Progenitor cell of endocrine pancreas (in vitro differentiated cells): ENCODE measurements at regions not wholly inside any gene's neighbourhood (a gene's known extent, or its start where the extent isn't known, plus 50 kb on each side); places are given as distances from the start of the nearest gene placed in this dataset.
"Not testable (repeated sequence)": the region's sequence is repeated elsewhere in the genome, so short reads cannot be mapped to it uniquely, and the experiment has no call there.

Source experiments
- DNase-seq: peaks from one replicate; pipeline ENCODE4 v3.0.0; 2021; ENCODE audit warnings: low spot score; ENCODE audit not compliant: unreplicated experiment
- H3K27ac Mint-ChIP-seq: 2 replicates; pipeline ENCODE4 v1.8.0; 2021; ENCODE audit warnings: mild to moderate bottlenecking, moderate library complexity, mixed read lengths
- H3K27me3 Mint-ChIP-seq: 2 replicates; pipeline ENCODE4 v1.8.0; 2021; ENCODE audit warnings: mixed read lengths
- H3K36me3 Mint-ChIP-seq: 2 replicates; pipeline ENCODE4 v1.8.0; 2022; ENCODE audit warnings: mixed read lengths; ENCODE audit not compliant: insufficient read depth
- H3K4me1 Mint-ChIP-seq: 2 replicates; pipeline ENCODE4 v1.8.0; 2021; ENCODE audit warnings: low read depth, mixed read lengths
- H3K4me3 Mint-ChIP-seq: 2 replicates; pipeline ENCODE4 v1.8.0; 2021; ENCODE audit warnings: low read depth, mild to moderate bottlenecking, moderate library complexity, mixed read lengths
- H3K9me3 Mint-ChIP-seq: 2 replicates; pipeline ENCODE4 v1.8.0; 2021; ENCODE audit warnings: low read depth, mixed read lengths
- TF ChIP-seq, protein P1 (sequence below): fragments of 200-600 bp; sonication (generic); IDR thresholded peaks from one replicate; pipeline ENCODE4 v1.5.0; 2021; ENCODE audit warnings: antibody characterized with exemption, mild to moderate bottlenecking; ENCODE audit not compliant: unreplicated experiment

DNA sequence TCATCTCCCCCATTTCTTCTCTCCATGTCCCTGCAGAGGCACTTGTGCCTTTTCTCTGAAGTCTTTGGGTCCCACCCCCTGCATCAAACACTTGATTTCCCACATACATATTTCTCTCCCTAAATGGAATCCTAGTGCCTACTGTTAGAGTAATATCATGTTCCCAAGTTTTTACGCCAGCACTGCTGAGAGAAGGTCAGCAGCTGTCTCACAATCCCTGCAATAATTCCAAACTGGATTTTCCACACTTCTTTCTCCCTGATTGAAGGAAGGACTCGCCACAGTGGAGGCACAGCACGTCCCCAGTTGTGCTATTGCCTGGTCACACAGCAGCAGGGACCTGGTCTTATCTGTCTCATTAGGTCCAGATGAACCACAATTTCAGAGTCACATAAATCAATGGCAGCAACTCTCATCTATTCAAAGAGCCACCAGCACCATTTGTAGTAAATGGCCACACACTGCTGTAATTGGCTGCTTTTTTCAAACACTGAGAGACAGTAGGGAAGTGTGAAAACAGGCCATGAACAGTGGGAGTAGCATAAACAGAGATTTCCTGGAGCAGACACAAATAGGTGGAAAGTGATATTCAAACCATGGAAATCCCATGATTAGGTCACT lies 605.5 kb downstream of the XPNPEP1 start:
- Mint-ChIP-seq H3K27me3 (no peaks in the 10 kb centered on the region), H3K4me1 (no peaks in the 10 kb centered on the region)
- no peak for DNase-seq

DNA sequence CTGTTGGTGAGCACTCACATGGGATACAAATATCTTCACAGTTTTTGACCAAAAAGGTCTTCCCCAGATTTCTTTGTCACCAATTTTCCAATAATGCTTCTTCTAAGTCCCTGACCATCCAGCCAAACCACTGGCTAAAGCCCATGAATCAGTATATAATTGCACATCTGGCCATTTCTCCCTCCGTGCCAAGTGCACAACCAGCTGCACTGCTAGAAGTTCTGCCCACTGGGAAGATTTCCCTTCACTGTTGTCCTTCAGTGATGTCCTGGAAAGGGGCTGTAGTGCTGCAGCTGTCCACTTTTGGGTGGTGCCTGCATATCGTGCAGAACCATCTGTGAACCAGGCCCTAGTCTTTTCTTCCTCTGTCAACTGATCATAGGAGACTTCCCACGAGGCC lies 609.3 kb downstream of the XPNPEP1 start:
- not testable (repeated sequence) for H3K27me3 Mint-ChIP-seq, H3K4me1 Mint-ChIP-seq, H3K36me3 Mint-ChIP-seq, H3K4me3 Mint-ChIP-seq, DNase-seq, H3K27ac Mint-ChIP-seq, H3K9me3 Mint-ChIP-seq

More for the DNA sequence above, 605.5 kb downstream of the XPNPEP1 start:
- Mint-ChIP-seq H3K4me3 (no peak overlapping the region), H3K36me3 (no peaks in the 10 kb centered on the region), H3K27ac (no peak overlapping the region), H3K9me3 (peaks cover 7% of the 10 kb centered on the region)
- TF ChIP-seq, protein P1, sequence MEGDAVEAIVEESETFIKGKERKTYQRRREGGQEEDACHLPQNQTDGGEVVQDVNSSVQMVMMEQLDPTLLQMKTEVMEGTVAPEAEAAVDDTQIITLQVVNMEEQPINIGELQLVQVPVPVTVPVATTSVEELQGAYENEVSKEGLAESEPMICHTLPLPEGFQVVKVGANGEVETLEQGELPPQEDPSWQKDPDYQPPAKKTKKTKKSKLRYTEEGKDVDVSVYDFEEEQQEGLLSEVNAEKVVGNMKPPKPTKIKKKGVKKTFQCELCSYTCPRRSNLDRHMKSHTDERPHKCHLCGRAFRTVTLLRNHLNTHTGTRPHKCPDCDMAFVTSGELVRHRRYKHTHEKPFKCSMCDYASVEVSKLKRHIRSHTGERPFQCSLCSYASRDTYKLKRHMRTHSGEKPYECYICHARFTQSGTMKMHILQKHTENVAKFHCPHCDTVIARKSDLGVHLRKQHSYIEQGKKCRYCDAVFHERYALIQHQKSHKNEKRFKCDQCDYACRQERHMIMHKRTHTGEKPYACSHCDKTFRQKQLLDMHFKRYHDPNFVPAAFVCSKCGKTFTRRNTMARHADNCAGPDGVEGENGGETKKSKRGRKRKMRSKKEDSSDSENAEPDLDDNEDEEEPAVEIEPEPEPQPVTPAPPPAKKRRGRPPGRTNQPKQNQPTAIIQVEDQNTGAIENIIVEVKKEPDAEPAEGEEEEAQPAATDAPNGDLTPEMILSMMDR, result no peak

DNA sequence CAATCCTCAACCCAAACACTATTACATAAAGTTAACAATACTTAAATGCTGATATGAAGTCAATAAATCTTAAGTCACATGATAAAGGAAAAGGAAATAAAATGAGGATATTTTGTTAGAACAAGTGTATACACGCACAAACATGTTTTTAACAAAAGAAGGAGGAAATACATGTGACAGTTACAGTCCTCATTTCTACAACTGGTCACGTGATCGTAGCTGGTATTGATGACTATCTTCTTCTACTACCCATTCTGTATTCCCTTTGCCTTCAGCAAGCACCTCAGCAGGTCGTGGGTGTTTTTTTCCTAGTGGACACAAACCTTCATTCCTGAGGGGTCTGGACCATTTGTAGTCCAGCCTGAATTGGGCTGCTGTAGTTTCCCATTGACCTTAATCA lies 610.8 kb downstream of the XPNPEP1 start:
- H3K27me3 Mint-ChIP-seq, H3K4me1 Mint-ChIP-seq, H3K36me3 Mint-ChIP-seq, H3K9me3 Mint-ChIP-seq, H3K4me3 Mint-ChIP-seq, DNase-seq, H3K27ac Mint-ChIP-seq: not testable (repeated sequence)

DNA sequence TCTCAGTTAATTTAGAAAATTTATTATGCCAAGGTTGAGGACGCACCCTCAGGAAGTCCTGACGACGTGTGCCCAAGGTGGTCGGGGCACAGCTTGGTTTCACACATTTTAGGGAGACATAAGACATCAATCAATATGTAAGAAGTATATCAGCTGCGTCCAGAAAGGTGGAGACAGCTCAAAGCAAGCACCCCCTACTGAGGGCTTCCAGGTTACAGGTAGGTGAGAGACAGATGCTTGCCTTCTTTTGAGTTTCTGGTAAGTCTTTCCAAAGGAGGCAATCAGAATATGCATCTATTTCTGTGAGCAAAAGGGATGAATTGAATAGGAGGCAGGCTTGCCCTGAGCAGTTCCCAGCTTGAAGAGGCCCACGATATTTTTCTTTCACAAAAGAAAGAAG lies 614.3 kb downstream of the XPNPEP1 start:
- Mint-ChIP-seq H3K4me3 (no peak overlapping the region), H3K4me1 (peaks cover 37% of the 10 kb centered on the region), H3K9me3 (no peaks in the 10 kb centered on the region), H3K27ac (no peak overlapping the region), H3K27me3 (no peaks in the 10 kb centered on the region), H3K36me3 (no peaks in the 10 kb centered on the region)
- DNase-seq, result no peak
- TF ChIP-seq, protein P1, result no peak

DNA sequence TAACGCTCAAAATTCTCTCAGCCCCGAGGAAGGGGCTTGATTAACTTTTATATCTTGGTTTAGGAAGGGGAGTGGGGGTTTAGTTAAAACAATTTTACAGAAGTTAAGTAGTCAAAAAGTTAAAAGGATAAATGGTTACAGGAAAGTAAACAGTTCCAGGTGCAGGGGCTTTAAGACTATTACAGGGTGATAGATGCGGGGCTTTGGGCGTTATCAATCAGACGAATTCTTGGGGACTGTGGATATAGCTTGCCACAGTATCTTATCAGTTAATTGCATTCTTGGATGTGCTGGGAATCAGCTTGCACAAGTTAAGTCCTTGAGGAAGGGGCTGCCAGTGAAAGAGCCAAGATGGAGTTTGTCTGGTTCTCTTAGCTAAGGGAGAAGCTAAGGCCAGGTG lies 616.2 kb downstream of the XPNPEP1 start:
- DNase-seq, H3K27me3 Mint-ChIP-seq, H3K9me3 Mint-ChIP-seq, H3K36me3 Mint-ChIP-seq: not testable (repeated sequence)
- Mint-ChIP-seq H3K27ac (peak overlapping the region; percentile 27), H3K4me3 (peak overlapping the region; percentile 28), H3K4me1 (peaks cover 37% of the 10 kb centered on the region)

DNA sequence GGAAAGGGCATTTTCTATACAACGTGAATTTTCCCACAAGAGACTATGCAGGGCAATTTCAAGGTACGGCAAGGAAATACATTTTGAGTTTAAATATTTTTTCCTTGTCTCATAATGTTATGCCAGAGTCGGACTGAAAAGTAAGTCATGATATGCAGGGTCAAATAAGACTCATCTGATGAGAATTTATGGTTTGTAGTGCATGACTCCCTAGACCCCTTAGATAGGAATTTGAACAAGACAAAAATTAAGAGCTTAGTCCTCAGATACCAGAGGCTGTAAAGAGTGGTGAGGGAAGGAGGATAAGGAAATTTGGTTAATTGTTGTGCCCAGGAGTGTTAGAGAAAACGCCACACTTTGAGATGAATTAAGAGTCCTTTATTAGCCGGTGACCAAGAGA lies 616.6 kb downstream of the XPNPEP1 start:
- H3K4me1 Mint-ChIP-seq, result peaks cover 37% of the 10 kb centered on the region
- TF ChIP-seq, protein P1, result no peak
- no peaks in the 10 kb centered on the region for H3K9me3 Mint-ChIP-seq
- peak overlapping the region; percentile 28 for H3K4me3 Mint-ChIP-seq
- no peaks in the 10 kb centered on the region for H3K36me3 Mint-ChIP-seq
- DNase-seq, result no peak
- no peaks in the 10 kb centered on the region for H3K27me3 Mint-ChIP-seq
- H3K27ac Mint-ChIP-seq, result peak overlapping the region; percentile 27

DNA sequence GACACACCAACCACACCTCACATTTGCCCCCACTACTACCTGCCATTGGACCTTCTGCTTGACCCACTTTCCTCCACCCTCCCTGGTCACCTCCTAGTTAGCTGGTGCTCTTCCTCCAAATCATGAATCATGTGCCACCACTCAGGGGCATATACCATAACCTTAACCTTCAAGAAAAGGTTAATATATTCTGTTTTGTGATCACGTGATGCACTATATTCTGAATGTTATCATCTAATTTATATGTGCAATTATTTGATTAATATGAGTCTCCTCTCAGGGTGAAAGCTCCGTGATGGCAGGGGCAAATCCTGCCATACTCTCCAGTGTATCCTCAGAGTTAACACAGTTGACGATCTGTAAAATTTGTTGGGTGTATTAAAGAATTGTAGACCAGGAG lies 635.5 kb downstream of the XPNPEP1 start:
- no peaks in the 10 kb centered on the region for H3K36me3 Mint-ChIP-seq
- H3K27ac Mint-ChIP-seq, result peak overlapping the region; percentile 72
- H3K4me3 Mint-ChIP-seq, result no peak overlapping the region
- no peaks in the 10 kb centered on the region for H3K4me1 Mint-ChIP-seq
- DNase-seq, result no peak
- H3K9me3 Mint-ChIP-seq, result peaks cover 6% of the 10 kb centered on the region
- no peaks in the 10 kb centered on the region for H3K27me3 Mint-ChIP-seq
- TF ChIP-seq, protein P1, result no peak
